GM12878 (cell line): ENCODE measurements at regions not wholly inside any gene's neighbourhood (a gene's known extent, or its start where the extent isn't known, plus 50 kb on each side); places are given as distances from the start of the nearest gene placed in this dataset.

Source experiments
- ATAC-seq: fragments of 200-7000 bp; cut with Tn5 transposase; 3 replicates; pipeline ENCODE4 v1.9.1; 2020; ENCODE audit warnings: mild to moderate bottlenecking, moderate library complexity
- BruUV-seq: library from RNA; stranded (reverse); fragments of 400-500 nt; replicated peaks from 2 replicates; lab custom pipeline; 2021; lab: Mats Ljungman, UMichigan
- CTCF ChIA-PET: fragments of 300-600 bp; sonication (Branson Sonifier 250); formaldehyde crosslinking; extraction: SDS; loops from one replicate; lab custom pipeline; 2021; ENCODE audit warnings: inconsistent platforms; lab: Yijun Ruan, JAX
- POLR2A ChIA-PET: fragments of 350-600 bp; formaldehyde crosslinking; extraction: SDS; loops from one replicate; lab custom pipeline; 2021; ENCODE audit warnings: inconsistent platforms; lab: Charles Lee
- RAD21 ChIA-PET: fragments of 300-600 bp; sonication (Branson Sonifier 250); formaldehyde crosslinking; loops from one replicate; lab custom pipeline; 2023; ENCODE audit warnings: antibody characterized with exemption; ENCODE audit not compliant: unreplicated experiment; lab: Charles Lee
- SMC1A ChIA-PET: fragments of 300-600 bp; sonication (Branson Sonifier 250); formaldehyde crosslinking; loops from one replicate; lab custom pipeline; 2023; ENCODE audit not compliant: unreplicated experiment, uncharacterized antibody; lab: Charles Lee
- DNase-seq: peaks from one replicate; pipeline ENCODE4 v3.0.0-alpha.2; 2011; ENCODE audit warnings: low read depth, low spot score
- FAIRE-seq: peaks from 3 replicates; lab custom pipeline; 2011; peaks lifted over from hg19 to GRCh38; lab: Jason Lieb, UNC
- H2AFZ ChIP-seq: 2 replicates; pipeline ENCODE4 v1.6.0; 2011; ENCODE audit warnings: low read depth, low read length, control low read depth; ENCODE audit not compliant: control insufficient read depth
- H3K27ac ChIP-seq: 2 replicates; pipeline ENCODE4 v1.5.1; 2011; ENCODE audit warnings: control low read depth; ENCODE audit not compliant: control insufficient read depth, insufficient read depth
- H3K27me3 ChIP-seq, 2 experiments: replicated peaks in 1 of 2; 2 replicates each; pipeline versions ENCODE4 v1.6.0 to v1.6.1; 2011; ENCODE audit warnings: low read length in 1 of 2; ENCODE audit not compliant: control insufficient read depth in 2 of 2, insufficient read depth in 2 of 2
- H3K36me3 ChIP-seq, 2 experiments: 2 replicates each; pipeline ENCODE4 v1.5.1; 2011; ENCODE audit warnings: low read length in 1 of 2; ENCODE audit not compliant: control insufficient read depth in 2 of 2, insufficient read depth in 2 of 2
- H3K4me1 ChIP-seq: 2 replicates; pipeline ENCODE4 v1.6.1; 2011; ENCODE audit warnings: mild to moderate bottlenecking, low read length, moderate library complexity, mixed read lengths; ENCODE audit not compliant: control insufficient read depth, insufficient read depth
- H3K4me2 ChIP-seq: 2 replicates; pipeline ENCODE4 v1.6.0; 2011; ENCODE audit warnings: control low read depth; ENCODE audit not compliant: control insufficient read depth, insufficient read depth
- H3K4me3 ChIP-seq: fragments of 200-600 bp; sonication (generic); 2 replicates; pipeline ENCODE4 v1.5.1; 2016
- H3K79me2 ChIP-seq: 2 replicates; pipeline ENCODE4 v1.6.0; 2011; ENCODE audit warnings: low read length; ENCODE audit not compliant: control insufficient read depth, insufficient read depth
- H3K9ac ChIP-seq: 2 replicates; pipeline ENCODE4 v1.8.0; 2011; ENCODE audit warnings: low read length, control low read depth, mixed read lengths; ENCODE audit not compliant: control insufficient read depth, insufficient read depth
- H3K9me3 ChIP-seq: replicated peaks from 3 replicates; pipeline ENCODE4 v1.5.1; 2011; ENCODE audit warnings: mild to moderate bottlenecking, low read length; ENCODE audit not compliant: control insufficient read depth, insufficient read depth
- H4K20me1 ChIP-seq: 2 replicates; pipeline ENCODE4 v1.6.0; 2011; ENCODE audit not compliant: control insufficient read depth, insufficient read depth
- HDAC2 ChIP-seq: fragments of 200-600 bp; sonication (generic); IDR thresholded peaks from 2 replicates; pipeline ENCODE4 v1.6.1; 2017
- NR2F1 ChIP-seq: fragments of 450-650 bp; conservative IDR thresholded peaks from 2 replicates; pipeline ENCODE4 v1.6.1; 2017; ENCODE audit warnings: mild to moderate bottlenecking
- TBL1XR1 ChIP-seq: IDR thresholded peaks from 2 replicates; pipeline ENCODE4 v1.6.1; 2012; ENCODE audit warnings: low read depth, low read length, improper control_type of control experiment
- whole genome bisulfite sequencing: methylation state at CpG from one replicate; pipeline ENCODE4 v1.1.6; 2016; ENCODE audit warnings: low lambda C conversion rate; ENCODE audit not compliant: insufficient replicate concordance, insufficient coverage; ENCODE audit errors: missing lambda C conversion rate; 5-methylcytosine and 5-hydroxymethylcytosine counted together
- in situ Hi-C: fragments of 300-500 bp; cut with MboI; formaldehyde crosslinking; loops from 9 replicates; pipeline ENCODE4 v1.14.3; 2018; ENCODE audit warnings: mixed read lengths
- intact Hi-C: fragments of 100-400 bp; cut with micrococcal nuclease; formaldehyde crosslinking; loops from one replicate; pipeline ENCODE4 v1.14.2; 2022; ENCODE audit not compliant: unreplicated experiment
- TF ChIP-seq, protein P1 (sequence below): fragments of 450-650 bp; IDR thresholded peaks from 2 replicates; pipeline ENCODE4 v1.6.1; 2018; ENCODE audit warnings: borderline replicate concordance, mild to moderate bottlenecking; ENCODE audit not compliant: partially characterized antibody
- TF ChIP-seq, protein P2 (sequence below): fragments of 150-350 bp; IDR thresholded peaks from 2 replicates; pipeline ENCODE4 v1.6.1; 2016; ENCODE audit warnings: low read depth, low read length
- TF ChIP-seq, protein P3 (sequence below): fragments of 450-650 bp; IDR thresholded peaks from 2 replicates; pipeline ENCODE4 v1.6.1; 2016; ENCODE audit warnings: mild to moderate bottlenecking, moderate library complexity, borderline replicate concordance
- TF ChIP-seq, protein P4 (sequence below): fragments of 450-650 bp; IDR thresholded peaks from 2 replicates; pipeline ENCODE4 v1.6.1; 2016; ENCODE audit warnings: mild to moderate bottlenecking
- TF ChIP-seq, protein P5 (sequence below): fragments of 450-650 bp; IDR thresholded peaks from 2 replicates; pipeline ENCODE4 v1.6.1; 2017; ENCODE audit warnings: mild to moderate bottlenecking, moderate library complexity

DNA sequence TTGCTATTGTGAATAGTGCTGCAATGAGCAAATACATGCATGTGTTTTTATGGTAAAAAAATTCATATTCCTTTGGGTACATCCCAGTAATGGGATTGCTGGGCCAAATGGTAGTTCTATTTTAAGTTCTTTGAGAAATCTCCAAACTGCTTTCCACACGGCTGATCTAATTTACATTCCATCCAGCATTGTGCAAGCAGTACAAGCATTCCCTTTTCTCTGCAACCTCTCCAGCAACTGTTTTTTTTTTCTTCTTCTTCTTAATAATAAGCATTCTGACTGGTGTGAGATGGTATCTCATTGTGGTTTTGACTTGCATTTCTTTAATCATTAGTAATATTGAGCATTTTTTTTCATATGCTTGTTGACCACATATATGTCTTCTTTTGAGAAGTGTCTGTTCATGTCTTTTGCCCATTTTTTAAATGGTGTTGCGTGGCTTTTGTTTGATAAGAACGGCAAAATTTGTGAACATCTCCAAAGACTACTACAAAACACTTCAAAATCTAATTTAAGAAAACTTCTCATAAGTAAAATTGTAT is 136.1 kb upstream of the MYO3A start:
- ChIA-PET POLR2A (no interaction called here), RAD21 (no interaction called here), CTCF (no interaction called here), SMC1A (no interaction called here)
- Histone ChIP-seq H3K36me3 (no peaks in the 10 kb centered on the region), H2AFZ (no peak overlapping the region), H3K4me2 (no peak overlapping the region), H4K20me1 (no peaks in the 10 kb centered on the region), H3K79me2 (no peaks in the 10 kb centered on the region), H3K4me3 (no peak overlapping the region), H3K9me3 (no peaks in the 10 kb centered on the region), H3K27ac (no peak overlapping the region), H3K27me3 (no peaks in the 10 kb centered on the region), H3K4me1 (no peaks in the 10 kb centered on the region), H3K9ac (no peak overlapping the region)
- intact Hi-C loops: no loop called here
- ATAC-seq: no peak
- no TSS peak for BruUV-seq
- WGBS: 17% methylated on average over 3 of the region's 3 CpGs
- FAIRE-seq: no peak
- in situ Hi-C loops: no loop called here
- DNase-seq: no peak
- TF ChIP-seq, protein P1, sequence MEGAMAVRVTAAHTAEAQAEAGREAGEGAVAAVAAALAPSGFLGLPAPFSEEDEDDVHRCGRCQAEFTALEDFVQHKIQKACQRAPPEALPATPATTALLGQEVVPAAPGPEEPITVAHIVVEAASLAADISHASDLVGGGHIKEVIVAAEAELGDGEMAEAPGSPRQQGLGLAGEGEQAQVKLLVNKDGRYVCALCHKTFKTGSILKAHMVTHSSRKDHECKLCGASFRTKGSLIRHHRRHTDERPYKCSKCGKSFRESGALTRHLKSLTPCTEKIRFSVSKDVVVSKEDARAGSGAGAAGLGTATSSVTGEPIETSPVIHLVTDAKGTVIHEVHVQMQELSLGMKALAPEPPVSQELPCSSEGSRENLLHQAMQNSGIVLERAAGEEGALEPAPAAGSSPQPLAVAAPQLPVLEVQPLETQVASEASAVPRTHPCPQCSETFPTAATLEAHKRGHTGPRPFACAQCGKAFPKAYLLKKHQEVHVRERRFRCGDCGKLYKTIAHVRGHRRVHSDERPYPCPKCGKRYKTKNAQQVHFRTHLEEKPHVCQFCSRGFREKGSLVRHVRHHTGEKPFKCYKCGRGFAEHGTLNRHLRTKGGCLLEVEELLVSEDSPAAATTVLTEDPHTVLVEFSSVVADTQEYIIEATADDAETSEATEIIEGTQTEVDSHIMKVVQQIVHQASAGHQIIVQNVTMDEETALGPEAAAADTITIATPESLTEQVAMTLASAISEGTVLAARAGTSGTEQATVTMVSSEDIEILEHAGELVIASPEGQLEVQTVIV: no peak
- TF ChIP-seq NR2F1 (no peak), TBL1XR1 (no peak), HDAC2 (no peak)
- TF ChIP-seq, protein P2, sequence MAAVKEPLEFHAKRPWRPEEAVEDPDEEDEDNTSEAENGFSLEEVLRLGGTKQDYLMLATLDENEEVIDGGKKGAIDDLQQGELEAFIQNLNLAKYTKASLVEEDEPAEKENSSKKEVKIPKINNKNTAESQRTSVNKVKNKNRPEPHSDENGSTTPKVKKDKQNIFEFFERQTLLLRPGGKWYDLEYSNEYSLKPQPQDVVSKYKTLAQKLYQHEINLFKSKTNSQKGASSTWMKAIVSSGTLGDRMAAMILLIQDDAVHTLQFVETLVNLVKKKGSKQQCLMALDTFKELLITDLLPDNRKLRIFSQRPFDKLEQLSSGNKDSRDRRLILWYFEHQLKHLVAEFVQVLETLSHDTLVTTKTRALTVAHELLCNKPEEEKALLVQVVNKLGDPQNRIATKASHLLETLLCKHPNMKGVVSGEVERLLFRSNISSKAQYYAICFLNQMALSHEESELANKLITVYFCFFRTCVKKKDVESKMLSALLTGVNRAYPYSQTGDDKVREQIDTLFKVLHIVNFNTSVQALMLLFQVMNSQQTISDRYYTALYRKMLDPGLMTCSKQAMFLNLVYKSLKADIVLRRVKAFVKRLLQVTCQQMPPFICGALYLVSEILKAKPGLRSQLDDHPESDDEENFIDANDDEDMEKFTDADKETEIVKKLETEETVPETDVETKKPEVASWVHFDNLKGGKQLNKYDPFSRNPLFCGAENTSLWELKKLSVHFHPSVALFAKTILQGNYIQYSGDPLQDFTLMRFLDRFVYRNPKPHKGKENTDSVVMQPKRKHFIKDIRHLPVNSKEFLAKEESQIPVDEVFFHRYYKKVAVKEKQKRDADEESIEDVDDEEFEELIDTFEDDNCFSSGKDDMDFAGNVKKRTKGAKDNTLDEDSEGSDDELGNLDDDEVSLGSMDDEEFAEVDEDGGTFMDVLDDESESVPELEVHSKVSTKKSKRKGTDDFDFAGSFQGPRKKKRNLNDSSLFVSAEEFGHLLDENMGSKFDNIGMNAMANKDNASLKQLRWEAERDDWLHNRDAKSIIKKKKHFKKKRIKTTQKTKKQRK: no peak
- TF ChIP-seq, protein P3, sequence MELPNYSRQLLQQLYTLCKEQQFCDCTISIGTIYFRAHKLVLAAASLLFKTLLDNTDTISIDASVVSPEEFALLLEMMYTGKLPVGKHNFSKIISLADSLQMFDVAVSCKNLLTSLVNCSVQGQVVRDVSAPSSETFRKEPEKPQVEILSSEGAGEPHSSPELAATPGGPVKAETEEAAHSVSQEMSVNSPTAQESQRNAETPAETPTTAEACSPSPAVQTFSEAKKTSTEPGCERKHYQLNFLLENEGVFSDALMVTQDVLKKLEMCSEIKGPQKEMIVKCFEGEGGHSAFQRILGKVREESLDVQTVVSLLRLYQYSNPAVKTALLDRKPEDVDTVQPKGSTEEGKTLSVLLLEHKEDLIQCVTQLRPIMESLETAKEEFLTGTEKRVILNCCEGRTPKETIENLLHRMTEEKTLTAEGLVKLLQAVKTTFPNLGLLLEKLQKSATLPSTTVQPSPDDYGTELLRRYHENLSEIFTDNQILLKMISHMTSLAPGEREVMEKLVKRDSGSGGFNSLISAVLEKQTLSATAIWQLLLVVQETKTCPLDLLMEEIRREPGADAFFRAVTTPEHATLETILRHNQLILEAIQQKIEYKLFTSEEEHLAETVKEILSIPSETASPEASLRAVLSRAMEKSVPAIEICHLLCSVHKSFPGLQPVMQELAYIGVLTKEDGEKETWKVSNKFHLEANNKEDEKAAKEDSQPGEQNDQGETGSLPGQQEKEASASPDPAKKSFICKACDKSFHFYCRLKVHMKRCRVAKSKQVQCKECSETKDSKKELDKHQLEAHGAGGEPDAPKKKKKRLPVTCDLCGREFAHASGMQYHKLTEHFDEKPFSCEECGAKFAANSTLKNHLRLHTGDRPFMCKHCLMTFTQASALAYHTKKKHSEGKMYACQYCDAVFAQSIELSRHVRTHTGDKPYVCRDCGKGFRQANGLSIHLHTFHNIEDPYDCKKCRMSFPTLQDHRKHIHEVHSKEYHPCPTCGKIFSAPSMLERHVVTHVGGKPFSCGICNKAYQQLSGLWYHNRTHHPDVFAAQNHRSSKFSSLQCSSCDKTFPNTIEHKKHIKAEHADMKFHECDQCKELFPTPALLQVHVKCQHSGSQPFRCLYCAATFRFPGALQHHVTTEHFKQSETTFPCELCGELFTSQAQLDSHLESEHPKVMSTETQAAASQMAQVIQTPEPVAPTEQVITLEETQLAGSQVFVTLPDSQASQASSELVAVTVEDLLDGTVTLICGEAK: no peak
- TF ChIP-seq, protein P4, sequence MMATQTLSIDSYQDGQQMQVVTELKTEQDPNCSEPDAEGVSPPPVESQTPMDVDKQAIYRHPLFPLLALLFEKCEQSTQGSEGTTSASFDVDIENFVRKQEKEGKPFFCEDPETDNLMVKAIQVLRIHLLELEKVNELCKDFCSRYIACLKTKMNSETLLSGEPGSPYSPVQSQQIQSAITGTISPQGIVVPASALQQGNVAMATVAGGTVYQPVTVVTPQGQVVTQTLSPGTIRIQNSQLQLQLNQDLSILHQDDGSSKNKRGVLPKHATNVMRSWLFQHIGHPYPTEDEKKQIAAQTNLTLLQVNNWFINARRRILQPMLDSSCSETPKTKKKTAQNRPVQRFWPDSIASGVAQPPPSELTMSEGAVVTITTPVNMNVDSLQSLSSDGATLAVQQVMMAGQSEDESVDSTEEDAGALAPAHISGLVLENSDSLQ: no peak
- TF ChIP-seq, protein P5, sequence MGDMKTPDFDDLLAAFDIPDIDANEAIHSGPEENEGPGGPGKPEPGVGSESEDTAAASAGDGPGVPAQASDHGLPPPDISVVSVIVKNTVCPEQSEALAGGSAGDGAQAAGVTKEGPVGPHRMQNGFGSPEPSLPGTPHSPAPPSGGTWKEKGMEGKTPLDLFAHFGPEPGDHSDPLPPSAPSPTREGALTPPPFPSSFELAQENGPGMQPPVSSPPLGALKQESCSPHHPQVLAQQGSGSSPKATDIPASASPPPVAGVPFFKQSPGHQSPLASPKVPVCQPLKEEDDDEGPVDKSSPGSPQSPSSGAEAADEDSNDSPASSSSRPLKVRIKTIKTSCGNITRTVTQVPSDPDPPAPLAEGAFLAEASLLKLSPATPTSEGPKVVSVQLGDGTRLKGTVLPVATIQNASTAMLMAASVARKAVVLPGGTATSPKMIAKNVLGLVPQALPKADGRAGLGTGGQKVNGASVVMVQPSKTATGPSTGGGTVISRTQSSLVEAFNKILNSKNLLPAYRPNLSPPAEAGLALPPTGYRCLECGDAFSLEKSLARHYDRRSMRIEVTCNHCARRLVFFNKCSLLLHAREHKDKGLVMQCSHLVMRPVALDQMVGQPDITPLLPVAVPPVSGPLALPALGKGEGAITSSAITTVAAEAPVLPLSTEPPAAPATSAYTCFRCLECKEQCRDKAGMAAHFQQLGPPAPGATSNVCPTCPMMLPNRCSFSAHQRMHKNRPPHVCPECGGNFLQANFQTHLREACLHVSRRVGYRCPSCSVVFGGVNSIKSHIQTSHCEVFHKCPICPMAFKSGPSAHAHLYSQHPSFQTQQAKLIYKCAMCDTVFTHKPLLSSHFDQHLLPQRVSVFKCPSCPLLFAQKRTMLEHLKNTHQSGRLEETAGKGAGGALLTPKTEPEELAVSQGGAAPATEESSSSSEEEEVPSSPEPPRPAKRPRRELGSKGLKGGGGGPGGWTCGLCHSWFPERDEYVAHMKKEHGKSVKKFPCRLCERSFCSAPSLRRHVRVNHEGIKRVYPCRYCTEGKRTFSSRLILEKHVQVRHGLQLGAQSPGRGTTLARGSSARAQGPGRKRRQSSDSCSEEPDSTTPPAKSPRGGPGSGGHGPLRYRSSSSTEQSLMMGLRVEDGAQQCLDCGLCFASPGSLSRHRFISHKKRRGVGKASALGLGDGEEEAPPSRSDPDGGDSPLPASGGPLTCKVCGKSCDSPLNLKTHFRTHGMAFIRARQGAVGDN: no peak
